ENCODE measurements at regions not wholly inside any gene's neighbourhood (a gene's known extent, or its start where the extent isn't known, plus 50 kb on each side); places are given as distances from the start of the nearest gene placed in this dataset.

GRCh38 chrX:39507617-39508299 lies 590.0 kb downstream of the BCOR start:
- no peak for DNase-seq (ENCODE audit: low read depth)

GRCh38 chrX:39508300-39508692 lies 589.5 kb downstream of the BCOR start:
- DNase-seq (ENCODE audit: low read depth): no peak

GRCh38 chrX:39509157-39509556 lies 588.6 kb downstream of the BCOR start:
- DNase-seq (ENCODE audit: low read depth): no peak

- DNase-seq (ENCODE audit: low read depth): no peak
These were observed 583.9 kb downstream of the BCOR start for GRCh38 chrX:39513836-39514235.

DNA sequence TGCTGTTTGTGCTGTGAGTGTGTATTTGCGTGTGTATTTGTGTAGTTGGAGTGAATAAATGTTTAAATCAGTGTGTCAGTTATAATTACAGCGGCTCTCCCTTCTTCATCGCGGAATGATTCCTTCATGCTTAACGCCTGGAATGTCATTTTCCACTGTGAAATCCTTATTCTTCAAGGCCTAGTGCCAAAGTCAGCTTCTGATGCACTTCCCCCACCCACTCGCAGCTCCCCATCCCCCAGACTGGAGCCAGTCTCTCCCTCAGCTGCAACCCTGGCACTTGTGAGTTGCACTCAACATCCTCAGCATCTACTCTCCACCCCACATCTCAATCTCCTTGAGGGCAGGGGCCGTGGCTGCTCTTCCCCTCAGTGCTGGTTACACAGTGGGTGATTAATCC lies 583.0 kb downstream of the BCOR start:
- no peak for DNase-seq (ENCODE audit: low read depth)

GRCh38 chrX:39516427-39516841 lies 581.3 kb downstream of the BCOR start:
- no peak for DNase-seq (ENCODE audit: low read depth)

DNA sequence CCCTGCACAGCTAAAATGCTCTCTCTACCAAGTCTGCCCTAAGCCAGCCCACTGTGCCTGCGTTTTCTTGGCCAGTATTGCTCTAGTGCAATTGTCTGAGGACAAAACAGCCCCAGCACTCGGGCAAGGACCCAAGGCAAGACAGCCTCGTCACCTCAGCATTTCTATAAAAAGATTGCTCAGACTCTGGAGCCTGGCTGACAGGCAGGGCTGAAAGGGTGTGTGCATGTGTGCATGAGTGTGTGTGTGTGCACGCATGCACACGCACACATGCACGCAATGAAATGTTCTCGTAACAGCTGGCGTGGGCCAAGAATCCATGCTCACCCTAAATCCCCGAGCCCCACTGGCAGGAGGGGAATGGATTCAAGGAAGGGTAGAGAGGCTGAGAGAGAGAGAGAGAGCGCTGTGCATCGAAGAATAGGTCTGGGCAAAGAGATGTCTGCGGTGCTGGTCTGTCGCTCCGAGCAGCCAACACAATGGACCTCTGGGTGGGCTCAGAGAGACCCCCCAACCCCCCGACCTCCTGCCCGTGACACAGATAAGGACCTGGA lies 579.2 kb downstream of the BCOR start:
- DNase-seq (ENCODE audit: low read depth): no peak

GRCh38 chrX:39519030-39519488 lies 578.7 kb downstream of the BCOR start:
- DNase-seq (ENCODE audit: low read depth): no peak

DNA sequence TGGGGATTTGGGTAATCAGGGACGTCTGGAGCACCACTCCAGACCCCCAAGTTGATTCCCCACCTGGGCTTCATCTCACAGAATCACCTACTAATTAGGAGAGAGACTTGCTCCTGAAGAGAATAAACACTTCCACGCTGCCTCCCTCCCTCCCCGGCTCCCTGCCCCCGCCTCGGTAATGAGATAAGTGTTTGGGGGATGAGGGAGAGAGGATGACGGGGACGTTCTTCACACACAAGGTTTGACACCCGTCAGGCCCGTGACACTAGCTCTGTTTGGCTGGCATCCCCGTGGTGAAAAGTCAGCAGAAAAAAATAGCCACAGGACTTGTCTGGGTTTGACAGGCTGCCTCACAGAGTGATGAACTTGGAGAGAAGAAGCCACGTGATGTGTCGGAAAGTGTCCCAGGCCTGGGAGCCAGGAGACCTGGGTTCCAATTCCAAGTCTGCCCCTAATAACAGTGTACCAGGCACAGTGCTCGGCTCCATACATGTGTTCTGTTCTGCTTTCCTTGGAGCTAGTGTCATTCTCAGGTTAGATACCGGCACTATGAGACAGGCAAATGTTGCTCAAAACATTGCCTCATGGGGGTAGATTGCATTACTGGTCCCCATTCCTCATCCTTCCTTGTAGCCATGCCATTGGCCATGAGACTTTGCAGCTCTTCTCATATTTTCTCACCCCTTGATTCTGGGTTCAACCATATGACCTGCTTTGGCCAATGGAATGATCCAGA lies 578.0 kb downstream of the BCOR start:
- no peak for DNase-seq (ENCODE audit: low read depth)

DNA sequence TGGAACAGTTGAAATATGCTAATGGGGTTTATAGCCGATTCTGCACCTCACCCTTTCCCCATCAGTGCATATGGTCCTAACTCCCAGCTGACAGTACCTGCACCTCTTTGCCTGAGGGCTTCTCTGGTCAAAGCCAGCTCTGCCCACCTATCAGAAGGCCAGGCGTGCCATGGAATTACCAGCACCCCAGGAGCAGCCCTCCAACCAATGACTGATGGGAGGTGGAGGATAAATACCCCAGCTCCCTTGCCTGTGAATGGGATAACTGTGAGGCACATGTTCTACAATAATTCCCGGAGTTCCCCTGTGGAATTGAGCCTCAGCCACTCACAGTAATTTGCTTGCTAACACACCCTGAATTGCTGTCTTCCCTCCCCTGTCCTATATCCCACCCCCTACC lies 572.0 kb downstream of the BCOR start:
- DNase-seq (ENCODE audit: low read depth): no peak

DNA sequence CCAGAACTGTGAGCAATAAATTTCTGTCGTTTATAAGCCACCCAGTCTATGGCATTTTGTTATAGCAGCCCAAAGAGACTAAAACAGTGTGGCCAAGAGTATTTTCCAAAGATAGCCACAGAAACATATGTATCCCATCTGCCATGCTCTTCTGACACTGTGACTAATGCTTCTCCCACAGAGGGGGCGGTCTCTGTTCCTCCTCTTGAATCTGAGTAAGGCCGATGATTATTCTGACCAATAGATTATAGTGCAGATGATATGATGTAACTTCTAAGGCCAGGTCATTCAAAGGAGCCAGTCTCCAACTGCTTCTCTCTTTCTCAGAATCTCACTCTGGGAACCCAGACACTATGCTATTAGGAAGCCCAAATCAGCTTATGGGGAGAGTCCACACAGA lies 570.7 kb downstream of the BCOR start:
- DNase-seq (ENCODE audit: low read depth): no peak

DNA sequence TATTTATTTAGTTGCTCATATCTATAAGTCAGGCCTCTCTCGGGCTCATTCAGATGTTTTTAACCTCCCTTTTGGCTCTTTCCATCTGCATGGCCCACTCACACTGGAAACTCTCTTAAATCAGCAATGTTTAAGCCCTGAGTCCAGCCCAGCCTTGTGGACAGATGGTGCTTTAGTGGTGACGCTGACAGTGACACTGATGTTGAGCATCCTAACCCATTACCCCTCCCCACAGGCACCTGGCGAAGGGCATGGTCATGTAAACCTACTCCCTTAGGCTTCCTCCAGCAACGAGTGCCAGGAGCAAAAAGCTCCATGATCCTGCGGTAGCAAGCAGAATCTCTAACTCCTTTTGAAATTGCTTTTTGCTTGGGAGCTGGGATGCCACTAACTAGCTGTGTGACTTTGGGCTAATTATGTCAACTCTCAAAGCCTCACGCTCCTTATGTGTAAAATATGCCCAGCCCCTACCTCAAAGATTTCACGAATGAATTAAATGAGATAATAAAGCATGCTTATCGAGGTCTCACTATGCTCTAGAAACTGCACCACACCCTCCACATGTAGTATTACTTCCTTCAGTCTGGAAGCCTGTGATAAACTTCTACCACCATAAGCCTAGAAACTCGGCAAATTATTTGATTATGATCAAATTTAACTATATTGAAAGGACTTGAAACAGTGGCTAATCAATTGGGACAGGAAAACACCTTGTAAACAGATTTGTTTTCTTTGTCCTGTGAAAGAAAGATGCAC lies 569.4 kb downstream of the BCOR start:
- DNase-seq (ENCODE audit: low read depth): no peak

- no peak for DNase-seq (ENCODE audit: low read depth)
These were observed 565.0 kb downstream of the BCOR start for GRCh38 chrX:39532761-39533160.

GRCh38 chrX:39534949-39535348 lies 562.8 kb downstream of the BCOR start:
- no peak for DNase-seq (ENCODE audit: low read depth)

- DNase-seq (ENCODE audit: low read depth): no peak
These were observed 561.5 kb downstream of the BCOR start for GRCh38 chrX:39536211-39536610.

DNA sequence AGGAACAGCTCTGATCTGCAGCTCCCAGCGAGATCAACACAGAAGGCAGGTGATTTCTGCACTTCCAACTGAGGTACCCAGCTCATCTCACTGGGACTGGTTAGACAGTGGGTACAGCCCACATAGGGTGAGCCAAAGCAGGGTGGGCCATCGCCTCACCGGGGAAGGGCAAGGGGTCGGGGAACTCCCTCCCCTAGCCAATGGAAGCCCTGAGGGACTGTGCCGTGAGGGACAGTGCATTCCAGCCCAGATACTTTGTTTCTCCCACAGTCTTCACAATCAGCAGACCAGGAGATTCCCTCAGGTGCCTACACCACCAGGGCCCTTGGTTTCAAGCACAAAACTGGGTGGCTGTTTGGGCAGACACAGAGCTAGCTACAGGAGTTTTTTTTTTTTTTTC lies 555.9 kb downstream of the BCOR start:
- no peak for DNase-seq (ENCODE audit: low read depth)

DNA sequence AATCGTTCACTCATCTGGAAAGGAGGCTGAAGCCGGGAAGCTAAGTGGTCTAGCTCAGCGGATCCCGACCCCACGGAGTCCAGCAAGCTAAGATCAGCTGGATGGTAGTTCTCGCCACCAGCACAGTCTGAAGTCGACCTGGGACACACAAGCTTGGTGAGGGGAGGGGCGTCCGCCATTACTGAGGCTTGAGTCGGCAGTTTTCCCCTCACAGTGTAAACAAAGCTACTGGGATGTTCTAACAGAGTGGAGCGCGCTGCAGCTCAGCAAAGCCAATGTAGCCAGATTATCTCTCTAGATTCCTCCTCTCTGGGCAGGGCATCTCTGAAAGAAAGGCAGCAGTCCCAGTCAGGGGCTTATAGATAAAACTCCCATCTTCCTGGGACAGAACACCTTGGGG lies 555.4 kb downstream of the BCOR start:
- DNase-seq (ENCODE audit: low read depth): no peak

DNA sequence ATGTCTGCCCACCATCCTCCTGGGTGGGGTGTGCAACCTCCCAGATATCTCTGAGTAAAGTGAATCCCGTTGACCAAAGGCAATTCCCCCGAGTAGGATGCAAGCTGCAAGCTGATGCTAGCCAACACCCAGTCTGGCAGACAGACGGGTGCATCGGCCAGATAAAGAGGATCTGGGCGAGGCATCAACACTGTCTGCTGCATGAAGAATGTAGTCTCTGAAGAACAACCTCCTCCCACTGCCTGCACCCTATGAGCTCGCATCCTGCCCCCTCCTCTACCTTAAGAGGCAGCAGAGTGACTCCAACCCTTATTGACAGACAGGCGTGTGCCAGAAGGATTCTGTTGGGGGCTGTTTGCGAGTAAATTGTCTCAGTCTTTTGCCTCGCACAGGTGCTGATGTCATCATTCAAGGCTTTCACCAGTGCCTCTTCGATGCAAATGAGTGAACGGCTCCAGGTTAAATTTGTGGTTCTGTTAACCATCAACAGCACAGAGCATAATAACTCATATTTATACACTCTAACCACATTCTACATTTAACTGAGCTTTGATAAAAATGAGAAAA lies 546.9 kb downstream of the BCOR start:
- DNase-seq (ENCODE audit: low read depth): no peak

DNA sequence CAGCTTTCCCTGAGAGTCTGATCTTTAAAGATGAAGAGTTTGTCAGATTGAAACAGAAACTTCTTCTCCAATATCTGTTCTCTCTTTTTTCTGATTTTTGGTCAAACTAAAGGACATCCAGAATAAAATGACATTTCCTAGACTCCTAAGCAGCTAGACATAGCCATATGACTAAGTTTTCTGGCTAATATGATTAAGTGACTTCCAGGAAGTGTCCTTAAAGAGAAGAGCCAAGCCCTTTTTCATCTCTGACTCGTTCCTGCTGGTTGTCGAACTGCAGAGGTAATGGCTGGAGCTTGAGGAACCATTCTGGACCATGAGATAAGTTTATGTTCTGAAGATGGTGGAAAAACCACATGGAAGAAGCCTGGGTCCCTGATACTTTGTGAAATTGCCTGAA lies 546.0 kb downstream of the BCOR start:
- no peak for DNase-seq (ENCODE audit: low read depth)

- DNase-seq (ENCODE audit: low read depth): no peak
These were observed 542.3 kb downstream of the BCOR start for GRCh38 chrX:39555431-39555830.

DNA sequence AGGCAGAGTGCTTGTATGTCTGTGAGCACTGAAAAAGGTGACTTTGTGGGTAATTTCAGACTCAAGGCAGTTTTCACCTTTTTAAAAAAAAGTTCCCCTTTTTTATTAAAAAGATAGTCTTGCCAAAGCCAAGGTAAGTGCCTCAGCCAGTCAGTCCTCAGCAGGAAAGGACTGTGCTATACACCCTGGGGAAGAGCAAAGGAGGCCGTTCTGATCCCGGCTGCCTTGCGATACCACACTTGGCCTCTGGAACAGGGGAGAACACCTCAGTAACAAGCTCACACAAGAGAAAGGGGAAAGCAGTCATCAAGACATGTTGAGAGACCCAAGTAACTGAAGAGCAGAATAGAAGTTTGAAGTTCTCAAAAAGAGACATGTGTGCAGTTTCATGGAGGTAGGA lies 541.7 kb downstream of the BCOR start:
- DNase-seq (ENCODE audit: low read depth): no peak

DNA sequence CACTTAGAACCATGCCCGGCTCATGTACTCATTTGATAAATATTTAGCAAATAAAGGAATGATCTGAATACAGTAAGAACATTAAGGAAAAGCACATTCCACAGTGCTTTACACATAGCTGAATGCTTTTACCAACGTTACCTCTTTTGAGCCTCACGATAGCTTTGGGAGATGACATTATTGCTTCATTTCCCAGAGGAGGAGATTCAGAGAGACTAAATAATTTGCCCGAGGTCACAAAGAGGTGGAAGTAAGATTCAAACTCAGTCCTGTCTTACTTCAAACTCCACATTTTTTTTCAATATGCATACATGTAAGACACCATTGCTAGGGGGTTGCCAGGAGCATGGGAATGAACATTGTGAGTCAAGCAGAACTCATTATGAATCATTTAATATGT lies 538.5 kb downstream of the BCOR start:
- DNase-seq (ENCODE audit: low read depth): no peak
